ENCODE measurements at regions not wholly inside any gene's neighbourhood (a gene's known extent, or its start where the extent isn't known, plus 50 kb on each side); places are given as distances from the start of the nearest gene placed in this dataset.

DNA sequence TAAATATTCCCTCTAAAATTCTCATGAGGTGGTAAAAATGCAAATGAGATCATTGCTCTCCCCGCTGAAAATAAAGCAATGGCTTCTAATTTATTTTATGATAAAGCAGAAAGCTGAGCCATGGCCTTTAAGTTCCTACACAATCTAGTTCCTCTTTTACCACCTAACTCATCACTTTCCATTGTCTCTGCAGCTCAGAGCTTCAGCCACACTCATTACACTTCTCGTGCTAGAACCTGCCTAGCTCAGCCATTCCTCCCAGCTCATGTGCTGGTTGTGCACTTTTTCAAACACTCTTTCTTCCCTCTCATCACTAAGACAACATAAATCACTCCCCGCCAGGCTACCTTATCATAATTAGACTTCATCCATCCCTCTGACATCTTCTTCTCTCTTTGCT lies 1112.1 kb upstream of the PRKX start:
- TF ChIP-seq, protein P1, sequence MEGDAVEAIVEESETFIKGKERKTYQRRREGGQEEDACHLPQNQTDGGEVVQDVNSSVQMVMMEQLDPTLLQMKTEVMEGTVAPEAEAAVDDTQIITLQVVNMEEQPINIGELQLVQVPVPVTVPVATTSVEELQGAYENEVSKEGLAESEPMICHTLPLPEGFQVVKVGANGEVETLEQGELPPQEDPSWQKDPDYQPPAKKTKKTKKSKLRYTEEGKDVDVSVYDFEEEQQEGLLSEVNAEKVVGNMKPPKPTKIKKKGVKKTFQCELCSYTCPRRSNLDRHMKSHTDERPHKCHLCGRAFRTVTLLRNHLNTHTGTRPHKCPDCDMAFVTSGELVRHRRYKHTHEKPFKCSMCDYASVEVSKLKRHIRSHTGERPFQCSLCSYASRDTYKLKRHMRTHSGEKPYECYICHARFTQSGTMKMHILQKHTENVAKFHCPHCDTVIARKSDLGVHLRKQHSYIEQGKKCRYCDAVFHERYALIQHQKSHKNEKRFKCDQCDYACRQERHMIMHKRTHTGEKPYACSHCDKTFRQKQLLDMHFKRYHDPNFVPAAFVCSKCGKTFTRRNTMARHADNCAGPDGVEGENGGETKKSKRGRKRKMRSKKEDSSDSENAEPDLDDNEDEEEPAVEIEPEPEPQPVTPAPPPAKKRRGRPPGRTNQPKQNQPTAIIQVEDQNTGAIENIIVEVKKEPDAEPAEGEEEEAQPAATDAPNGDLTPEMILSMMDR (IDR thresholded peaks at IDR 0.05) = no peak
- TF ChIP-seq POLR2A (IDR thresholded peaks at IDR 0.05) = no peak

All from lower leg skin (tissue), 3 donors.